PC-9 (cell line): ENCODE measurements at regions not wholly inside any gene's neighbourhood (a gene's known extent, or its start where the extent isn't known, plus 50 kb on each side); places are given as distances from the start of the nearest gene placed in this dataset.

Source experiments
- BruUV-seq: library from RNA; stranded (reverse); fragments of 400-500 nt; replicated peaks from 2 replicates; lab custom pipeline; 2021; lab: Mats Ljungman, UMichigan
- CTCF ChIA-PET: fragments of 300-600 bp; sonication (Branson Sonifier 250); formaldehyde crosslinking; loops from one replicate; lab custom pipeline; 2022; ENCODE audit warnings: antibody characterized with exemption; lab: Charles Lee
- POLR2A ChIA-PET: fragments of 300-600 bp; sonication (Branson Sonifier 250); formaldehyde crosslinking; loops from one replicate; lab custom pipeline; 2022; ENCODE audit warnings: antibody characterized with exemption; ENCODE audit not compliant: unreplicated experiment; lab: Charles Lee
- DNase-seq, 2 experiments: peaks; one replicate each; pipeline versions ENCODE4 v3.0.0 to v3.0.0-alpha.2; 2015 to 2022; ENCODE audit warnings: mixed read lengths in 1 of 2
- H2AFZ ChIP-seq: fragments of 200-600 bp; sonication (generic); 2 replicates; pipeline ENCODE4 v1.8.1; 2017; ENCODE audit warnings: antibody characterized with exemption
- H3F3A ChIP-seq: fragments of 200-600 bp; sonication (generic); 2 replicates; pipeline ENCODE4 v1.8.1; 2017; ENCODE audit warnings: antibody characterized with exemption, mild to moderate bottlenecking, low read depth; ENCODE audit not compliant: insufficient read depth
- H3K27ac ChIP-seq: fragments of 200-600 bp; sonication (generic); 2 replicates; pipeline ENCODE4 v1.6.1; 2016; ENCODE audit warnings: mixed run types
- H3K27me3 ChIP-seq: fragments of 200-600 bp; sonication (generic); 2 replicates; pipeline ENCODE4 v1.6.1; 2016; ENCODE audit warnings: low read depth, mixed run types; ENCODE audit not compliant: insufficient read depth
- H3K36me3 ChIP-seq: fragments of 200-600 bp; sonication (generic); 2 replicates; pipeline ENCODE4 v1.6.1; 2016; ENCODE audit warnings: low read depth, mixed run types
- H3K4me1 ChIP-seq: fragments of 200-600 bp; sonication (generic); replicated peaks from 2 replicates; pipeline ENCODE4 v1.6.1; 2016; ENCODE audit warnings: mixed run types; ENCODE audit not compliant: insufficient read depth
- H3K4me2 ChIP-seq: fragments of 200-600 bp; sonication (generic); 2 replicates; pipeline ENCODE4 v1.6.1; 2017; ENCODE audit warnings: mixed run types
- H3K4me3 ChIP-seq: fragments of 200-600 bp; sonication (generic); 2 replicates; pipeline ENCODE4 v1.6.1; 2016; ENCODE audit warnings: mixed run types
- H3K79me2 ChIP-seq: fragments of 200-600 bp; sonication (generic); 2 replicates; pipeline ENCODE4 v1.6.1; 2017; ENCODE audit warnings: low read depth, mixed run types
- H3K9me2 ChIP-seq: fragments of 200-600 bp; sonication (generic); 2 replicates; pipeline ENCODE4 v1.8.1; 2017; ENCODE audit warnings: mild to moderate bottlenecking; ENCODE audit not compliant: insufficient read depth
- H3K9me3 ChIP-seq: fragments of 200-600 bp; sonication (generic); 2 replicates; pipeline ENCODE4 v1.8.1; 2016; ENCODE audit warnings: low read depth; ENCODE audit not compliant: insufficient read depth
- H4K20me1 ChIP-seq: fragments of 200-600 bp; sonication (generic); 2 replicates; pipeline ENCODE4 v1.8.1; 2017; ENCODE audit not compliant: insufficient read depth
- CTCF ChIP-seq: fragments of 200-600 bp; sonication (generic); conservative IDR thresholded peaks from 2 replicates; pipeline ENCODE4 v1.6.1; 2017; ENCODE audit warnings: mixed run types, antibody characterized with exemption, mild to moderate bottlenecking, moderate library complexity
- EZH2 ChIP-seq: fragments of 200-600 bp; sonication (generic); IDR thresholded peaks from 2 replicates; pipeline ENCODE4 v1.8.0; 2017; ENCODE audit warnings: antibody characterized with exemption, low read depth
- intact Hi-C: fragments of 100-400 bp; cut with micrococcal nuclease; formaldehyde crosslinking; loops from one replicate; pipeline ENCODE4 v1.10.0; 2022; ENCODE audit not compliant: unreplicated experiment

DNA sequence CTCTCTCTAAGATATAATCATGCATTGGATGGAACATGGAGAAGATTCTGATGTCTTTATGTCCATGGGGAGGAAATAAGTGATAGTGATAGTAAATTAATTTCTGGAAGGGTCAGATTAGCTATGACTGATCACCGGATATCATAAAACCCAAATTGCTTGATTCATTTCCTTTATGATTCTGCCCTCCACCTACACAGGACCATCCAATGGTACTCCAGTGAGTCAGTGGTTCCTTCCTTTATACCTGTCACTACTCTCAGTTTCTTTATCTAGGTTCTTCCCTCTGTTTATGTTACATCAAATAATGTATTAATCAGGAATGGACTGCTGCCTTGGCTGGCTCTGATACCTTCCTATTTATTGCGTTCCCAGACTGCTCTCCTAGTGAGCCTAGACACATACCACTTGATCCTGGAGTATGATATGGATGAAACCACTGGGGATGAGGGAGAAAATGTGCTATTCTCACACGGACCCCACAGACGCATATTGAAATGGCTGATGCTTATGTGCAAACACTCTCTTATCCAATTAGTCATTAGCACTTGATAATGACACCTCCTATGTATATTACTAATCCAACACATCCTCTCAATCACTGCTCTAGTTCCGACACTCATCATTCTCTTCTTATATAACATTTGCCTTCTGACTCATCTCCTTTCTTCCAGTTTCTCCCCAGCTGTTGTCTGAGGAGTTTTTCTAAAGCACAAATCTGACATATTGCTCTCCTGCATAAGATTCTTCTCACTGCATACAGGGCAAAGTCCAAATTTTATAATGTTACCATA is 315.6 kb downstream of the INSIG2 start:
- H3K4me3 ChIP-seq: no peak overlapping the region
- CTCF ChIA-PET: no interaction called here

GRCh38 chr2:118388771-118389170 is 300.5 kb downstream of the INSIG2 start:
- Histone ChIP-seq H3F3A (peaks cover 4% of the 10 kb centered on the region; the same call in 1 of the 2 replicates), H2AFZ (peak overlapping the region; percentile 52; the same call in 1 of the 2 replicates), H3K79me2 (no peaks in the 10 kb centered on the region), H3K9me3 (peaks cover 11% of the 10 kb centered on the region; the same call in 1 of the 2 replicates), H3K27ac (peak overlapping the region; percentile 57), H3K4me1 (peaks cover 30% of the 10 kb centered on the region), H4K20me1 (no peaks in the 10 kb centered on the region), H3K4me3 (no peak overlapping the region), H3K9me2 (no peaks in the 10 kb centered on the region), H3K27me3 (no peaks in the 10 kb centered on the region), H3K36me3 (no peaks in the 10 kb centered on the region), H3K4me2 (peak overlapping the region; percentile 22; the same call in 1 of the 2 replicates)
- DNase-seq: peak in 1 of 2 experiments; percentile 51
- ChIA-PET POLR2A (no interaction called here), CTCF (no interaction called here)
- intact Hi-C loops: no loop called here
- no peak for TF ChIP-seq EZH2
- TF ChIP-seq CTCF: no peak
- no TSS peak for BruUV-seq

More for the DNA sequence above, 315.6 kb downstream of the INSIG2 start:
- TF ChIP-seq CTCF: no peak
- no peak for TF ChIP-seq EZH2
- BruUV-seq: no TSS peak
- no peaks in the 10 kb centered on the region for H3K9me2 ChIP-seq
- no peak overlapping the region for H2AFZ ChIP-seq
- H3K9me3 ChIP-seq: peaks cover 10% of the 10 kb centered on the region; the same call in 1 of the 2 replicates
- intact Hi-C loops: no loop called here
- POLR2A ChIA-PET: interaction anchor here (0.6 kb wide), 1 partner anchor 467 kb away, joined by 5 read pairs; no protein-coding TSS in a partner anchor
- DNase-seq: no peak
- H3F3A ChIP-seq: no peaks in the 10 kb centered on the region
- no peaks in the 10 kb centered on the region for H3K4me1 ChIP-seq
- H3K27ac ChIP-seq: no peak overlapping the region
- H3K79me2 ChIP-seq: no peaks in the 10 kb centered on the region
- no peak overlapping the region for H3K4me2 ChIP-seq
- no peaks in the 10 kb centered on the region for H3K27me3 ChIP-seq
- H3K36me3 ChIP-seq: no peaks in the 10 kb centered on the region
- H4K20me1 ChIP-seq: no peaks in the 10 kb centered on the region

GRCh38 chr2:118387509-118387908 is 299.2 kb downstream of the INSIG2 start:
- Histone ChIP-seq H3K4me3 (no peak overlapping the region), H3K36me3 (no peaks in the 10 kb centered on the region), H3K9me3 (peaks cover 11% of the 10 kb centered on the region; the same call in 1 of the 2 replicates), H3K27ac (peak overlapping the region; percentile 57), H2AFZ (no peak overlapping the region; the same call in 1 of the 2 replicates), H3K27me3 (no peaks in the 10 kb centered on the region), H3K9me2 (no peaks in the 10 kb centered on the region), H3K4me2 (peak overlapping the region; percentile 21), H3K79me2 (no peaks in the 10 kb centered on the region), H3K4me1 (peaks cover 30% of the 10 kb centered on the region), H4K20me1 (no peaks in the 10 kb centered on the region), H3F3A (peaks cover 4% of the 10 kb centered on the region; the same call in 1 of the 2 replicates)
- peak in 1 of 2 experiments; percentile 54 for DNase-seq
- CTCF ChIA-PET: no interaction called here
- no peak for TF ChIP-seq EZH2
- no peak for TF ChIP-seq CTCF
- POLR2A ChIA-PET: no interaction called here
- no TSS peak for BruUV-seq
- intact Hi-C loops: no loop called here
